ENCODE measurements at regions not wholly inside any gene's neighbourhood (a gene's known extent, or its start where the extent isn't known, plus 50 kb on each side); places are given as distances from the start of the nearest gene placed in this dataset.

DNA sequence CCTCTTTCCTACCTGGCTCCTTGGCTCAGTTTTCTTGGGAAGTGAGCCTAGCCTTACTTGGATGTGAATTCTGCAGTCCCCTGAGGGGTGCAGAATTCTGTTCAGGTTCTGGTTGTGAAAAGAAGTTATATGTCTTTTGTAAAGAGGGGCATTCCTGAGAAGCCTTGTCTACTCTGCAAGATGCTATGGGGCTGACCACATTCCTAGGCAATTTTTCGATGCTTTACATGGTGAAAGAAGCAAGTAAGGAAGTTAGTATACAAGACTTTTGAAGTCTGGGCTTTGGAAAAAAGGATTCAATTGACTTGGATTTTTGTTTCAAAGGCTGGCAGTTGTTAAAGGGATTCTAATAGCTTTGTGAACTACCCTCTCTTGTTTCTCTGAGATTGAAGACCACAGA lies 167.9 kb upstream of the STMND1 start:
- H3K4ac ChIP-seq (ENCODE audit: low read depth, low read length): no peak overlapping the region
- H3K27me3 ChIP-seq (ENCODE audit: insufficient read depth, low read length): no peaks in the 10 kb centered on the region
- Mint-ChIP-seq H3K36me3 (ENCODE audit: insufficient read depth in 1 of 3, low read depth in 3 of 3) (no peaks in the 10 kb centered on the region), H3K27me3 (ENCODE audit: low read depth) (no peaks in the 10 kb centered on the region; the same call in 1 of the 2 replicates), H3K9me3 (no peaks in the 10 kb centered on the region; a peak in 1 of 5 replicates), H3K4me3 (no peak overlapping the region), H3K4me1 (0 out of 4 replicates have a peak, but pooled peaks cover 0 to 2% of the 10 kb centered on the region in 2 experiments), H3K27ac (no peak overlapping the region; a peak in 1 of 7 replicates)
- H3K4me1 ChIP-seq (ENCODE audit: insufficient read depth, low read length): no peaks in the 10 kb centered on the region
- no peak overlapping the region for H2BK12ac ChIP-seq (ENCODE audit: insufficient read length, low read depth, low read length)
- H3K79me1 ChIP-seq (ENCODE audit: insufficient read depth, low read depth, low read length, poor library complexity, severe bottlenecking): no peaks in the 10 kb centered on the region
- no peak overlapping the region for H3K4me2 ChIP-seq (ENCODE audit: insufficient read depth, insufficient read length, low read length)
- no peak overlapping the region for H3K14ac ChIP-seq (ENCODE audit: insufficient read depth, low read length)
- no peak overlapping the region for H3K27ac ChIP-seq (ENCODE audit: insufficient read length, low read depth, low read length)
- H4K91ac ChIP-seq (ENCODE audit: insufficient read length, low read depth, low read length): no peak overlapping the region
- H2AFZ ChIP-seq (ENCODE audit: low read length): no peak overlapping the region
- WGBS (ENCODE audit: extremely low coverage, insufficient read length, low lambda C conversion rate): no CpG with 5 or more reads among the region's 1 CpG
- no peak overlapping the region for H2AK5ac ChIP-seq (ENCODE audit: insufficient read length, low read length)
- H3K56ac ChIP-seq (ENCODE audit: insufficient read length, low read depth, low read length): no peak overlapping the region
- DNase-seq: no peak
- no peak overlapping the region for H3K23ac ChIP-seq (ENCODE audit: insufficient read length, low read depth, low read length)
- no peak overlapping the region for H2BK20ac ChIP-seq (ENCODE audit: low read depth, low read length, poor library complexity, severe bottlenecking)
- H3K23me2 ChIP-seq (ENCODE audit: insufficient read length, low read depth, low read length, poor library complexity, severe bottlenecking): no peaks in the 10 kb centered on the region
- TF ChIP-seq, protein P1, sequence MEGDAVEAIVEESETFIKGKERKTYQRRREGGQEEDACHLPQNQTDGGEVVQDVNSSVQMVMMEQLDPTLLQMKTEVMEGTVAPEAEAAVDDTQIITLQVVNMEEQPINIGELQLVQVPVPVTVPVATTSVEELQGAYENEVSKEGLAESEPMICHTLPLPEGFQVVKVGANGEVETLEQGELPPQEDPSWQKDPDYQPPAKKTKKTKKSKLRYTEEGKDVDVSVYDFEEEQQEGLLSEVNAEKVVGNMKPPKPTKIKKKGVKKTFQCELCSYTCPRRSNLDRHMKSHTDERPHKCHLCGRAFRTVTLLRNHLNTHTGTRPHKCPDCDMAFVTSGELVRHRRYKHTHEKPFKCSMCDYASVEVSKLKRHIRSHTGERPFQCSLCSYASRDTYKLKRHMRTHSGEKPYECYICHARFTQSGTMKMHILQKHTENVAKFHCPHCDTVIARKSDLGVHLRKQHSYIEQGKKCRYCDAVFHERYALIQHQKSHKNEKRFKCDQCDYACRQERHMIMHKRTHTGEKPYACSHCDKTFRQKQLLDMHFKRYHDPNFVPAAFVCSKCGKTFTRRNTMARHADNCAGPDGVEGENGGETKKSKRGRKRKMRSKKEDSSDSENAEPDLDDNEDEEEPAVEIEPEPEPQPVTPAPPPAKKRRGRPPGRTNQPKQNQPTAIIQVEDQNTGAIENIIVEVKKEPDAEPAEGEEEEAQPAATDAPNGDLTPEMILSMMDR (conservative IDR thresholded peaks at IDR 0.05): no peak
- no peak overlapping the region for H4K8ac ChIP-seq (replicated peaks; ENCODE audit: insufficient read length, low read depth, low read length)
- no peak overlapping the region for H3T11ph ChIP-seq (ENCODE audit: low read length)
- H2BK15ac ChIP-seq (ENCODE audit: low read depth, low read length): no peak overlapping the region
- H3K9me3 ChIP-seq (ENCODE audit: control insufficient read depth, low read depth, low read length): no peaks in the 10 kb centered on the region
- no peak overlapping the region for H2BK120ac ChIP-seq (ENCODE audit: low read depth, low read length, poor library complexity, severe bottlenecking)
- H3K18ac ChIP-seq (ENCODE audit: insufficient read length, low read depth, low read length): no peak overlapping the region
- H2BK5ac ChIP-seq (ENCODE audit: insufficient read length, low read length): no peak overlapping the region
- no peaks in the 10 kb centered on the region for H3K79me2 ChIP-seq (ENCODE audit: insufficient read depth, low read length)
- no peak overlapping the region for H3K9ac ChIP-seq (ENCODE audit: extremely low read depth, insufficient read length, low read length)
- H4K20me1 ChIP-seq (ENCODE audit: control insufficient read depth, insufficient read depth, insufficient read length): no peaks in the 10 kb centered on the region
- no peak overlapping the region for H4K5ac ChIP-seq (ENCODE audit: insufficient read length, low read depth, low read length)
